OCI-LY7 (cell line): ENCODE measurements at regions not wholly inside any gene's neighbourhood (a gene's known extent, or its start where the extent isn't known, plus 50 kb on each side); places are given as distances from the start of the nearest gene placed in this dataset.
"Not testable (repeated sequence)": the region's sequence is repeated elsewhere in the genome, so short reads cannot be mapped to it uniquely, and the experiment has no call there.

Source experiments
- BruUV-seq: library from RNA; stranded (reverse); fragments of 400-500 nt; replicated peaks from 2 replicates; lab custom pipeline; 2021; lab: Mats Ljungman, UMichigan
- CTCF ChIA-PET: fragments of 300-600 bp; sonication (Branson Sonifier 250); formaldehyde crosslinking; loops from one replicate; lab custom pipeline; 2022; ENCODE audit warnings: antibody characterized with exemption; ENCODE audit not compliant: unreplicated experiment; lab: Charles Lee
- POLR2A ChIA-PET: fragments of 300-600 bp; sonication (Branson Sonifier 250); formaldehyde crosslinking; loops from one replicate; lab custom pipeline; 2022; ENCODE audit warnings: antibody characterized with exemption; lab: Charles Lee
- DNase-seq: peaks from one replicate; pipeline ENCODE4 v3.0.0-alpha.2; 2015; ENCODE audit warnings: low spot score
- H2AFZ ChIP-seq: fragments of 200-600 bp; sonication (generic), shearing (Covaris generic); 2 replicates; pipeline ENCODE4 v1.6.1; 2014; ENCODE audit warnings: mild to moderate bottlenecking, antibody characterized with exemption, low read length, moderate library complexity
- H3K27ac ChIP-seq: fragments of 200-600 bp; sonication (generic); 2 replicates; pipeline ENCODE4 v1.5.1; 2014; ENCODE audit warnings: mixed run types, low read depth, mild to moderate bottlenecking, moderate library complexity, low read length, inconsistent platforms; ENCODE audit not compliant: poor library complexity, severe bottlenecking
- H3K36me3 ChIP-seq: fragments of 200-600 bp; sonication (generic); 2 replicates; pipeline ENCODE4 v1.6.1; 2014; ENCODE audit warnings: mild to moderate bottlenecking, antibody characterized with exemption, low read length, moderate library complexity, mixed read lengths; ENCODE audit not compliant: insufficient read depth
- H3K4me1 ChIP-seq: fragments of 200-600 bp; sonication (generic); 2 replicates; pipeline ENCODE4 v1.5.1; 2014; ENCODE audit warnings: mild to moderate bottlenecking, low read length; ENCODE audit not compliant: insufficient read depth, poor library complexity, severe bottlenecking
- H3K4me2 ChIP-seq: fragments of 200-600 bp; sonication (generic); 2 replicates; pipeline ENCODE4 v1.6.1; 2014; ENCODE audit warnings: mild to moderate bottlenecking, low read length
- H3K4me3 ChIP-seq: fragments of 200-600 bp; sonication (generic); 2 replicates; pipeline ENCODE4 v1.5.1; 2014; ENCODE audit warnings: mild to moderate bottlenecking, low read depth, low read length; ENCODE audit not compliant: poor library complexity, severe bottlenecking
- H3K79me2 ChIP-seq: fragments of 200-600 bp; sonication (generic); 2 replicates; pipeline ENCODE4 v1.6.1; 2016; ENCODE audit warnings: low read depth, mild to moderate bottlenecking, low read length, moderate library complexity, mixed read lengths; ENCODE audit not compliant: insufficient read depth
- H3K9me2 ChIP-seq: fragments of 200-600 bp; sonication (generic); 2 replicates; pipeline ENCODE4 v1.6.1; 2016; ENCODE audit warnings: mild to moderate bottlenecking, low read length, mixed read lengths; ENCODE audit not compliant: insufficient read depth
- H3K9me3 ChIP-seq: fragments of 200-600 bp; sonication (generic); 2 replicates; pipeline ENCODE4 v1.6.1; 2014; ENCODE audit warnings: mild to moderate bottlenecking, mixed run types, low read length, mixed read lengths
- H4K20me1 ChIP-seq: fragments of 200-600 bp; sonication (generic); 2 replicates; pipeline ENCODE4 v1.6.1; 2014; ENCODE audit warnings: mild to moderate bottlenecking, antibody characterized with exemption, low read length, moderate library complexity, mixed read lengths; ENCODE audit not compliant: insufficient read depth
- CTCF ChIP-seq: fragments of 200-600 bp; sonication (generic); conservative IDR thresholded peaks from 2 replicates; pipeline ENCODE4 v1.5.1; 2014; ENCODE audit warnings: mild to moderate bottlenecking, antibody characterized with exemption, low read length, moderate library complexity, mixed read lengths
- EZH2phosphoT487 ChIP-seq: fragments of 200-600 bp; sonication (generic); IDR thresholded peaks from 2 replicates; pipeline ENCODE4 v1.6.1; 2018; ENCODE audit warnings: low read depth, borderline replicate concordance, mild to moderate bottlenecking, mixed run types, antibody characterized with exemption, low read length, moderate library complexity, mixed read lengths
- intact Hi-C: fragments of 100-400 bp; cut with micrococcal nuclease; formaldehyde crosslinking; loops from one replicate; pipeline ENCODE4 v1.10.0; 2022; ENCODE audit not compliant: unreplicated experiment

GRCh38 chr12:84397846-84398245 lies 514.8 kb downstream of the SLC6A15 start:
- no peaks in the 10 kb centered on the region for H3K79me2 ChIP-seq
- TF ChIP-seq CTCF, result no peak
- TF ChIP-seq EZH2phosphoT487, result no peak
- H3K4me3 ChIP-seq, result no peak overlapping the region
- no peaks in the 10 kb centered on the region for H3K9me3 ChIP-seq
- no TSS peak for BruUV-seq
- DNase-seq, result no peak
- H3K4me2 ChIP-seq, result no peak overlapping the region
- no peaks in the 10 kb centered on the region for H3K9me2 ChIP-seq
- H2AFZ ChIP-seq, result no peak overlapping the region
- no peaks in the 10 kb centered on the region for H4K20me1 ChIP-seq
- POLR2A ChIA-PET, result interaction anchor here (1.2 kb wide), 1 partner anchor 29 kb away, joined by 3 read pairs; no protein-coding TSS in a partner anchor
- CTCF ChIA-PET, result no interaction called here
- H3K4me1 ChIP-seq, result no peaks in the 10 kb centered on the region
- H3K27ac ChIP-seq, result no peak overlapping the region
- intact Hi-C loops, result loop anchor here (10.0 kb wide), 1 partner anchor 1393 kb away; no protein-coding TSS in a partner anchor
- H3K36me3 ChIP-seq, result no peaks in the 10 kb centered on the region

- intact Hi-C loops, result loop anchor here (10.0 kb wide), 1 partner anchor 1392 kb away; no protein-coding TSS in a partner anchor
- BruUV-seq, result no TSS peak
These were observed 515.3 kb downstream of the SLC6A15 start for GRCh38 chr12:84397263-84397662.

DNA sequence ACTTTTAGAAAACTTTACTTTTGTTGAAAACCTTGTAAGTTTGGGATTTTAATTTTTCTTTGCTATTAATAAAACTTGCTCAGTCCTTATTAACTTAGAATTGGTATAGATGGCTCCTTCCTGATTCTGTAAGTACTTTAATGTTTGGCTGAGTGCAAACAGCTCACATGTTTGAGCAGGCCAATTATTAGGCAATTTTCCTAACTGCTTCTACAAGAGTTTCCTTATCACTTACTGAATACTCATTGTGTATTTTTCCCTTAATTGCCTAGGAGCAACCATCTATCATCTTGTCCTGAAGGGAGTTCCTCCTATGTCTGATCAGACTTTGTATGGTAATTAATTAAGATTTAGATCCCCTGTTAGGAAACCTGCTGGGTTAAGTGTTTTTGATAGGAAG lies 521.4 kb downstream of the SLC6A15 start:
- H3K27ac ChIP-seq, H3K36me3 ChIP-seq, BruUV-seq, H3K9me2 ChIP-seq, CTCF ChIA-PET, H3K4me1 ChIP-seq, H2AFZ ChIP-seq, DNase-seq, H3K4me2 ChIP-seq, POLR2A ChIA-PET, H3K4me3 ChIP-seq, H3K9me3 ChIP-seq, H3K79me2 ChIP-seq, H4K20me1 ChIP-seq: not testable (repeated sequence)
- intact Hi-C loops, result loop anchor here (10.0 kb wide), 1 partner anchor 1386 kb away; no protein-coding TSS in a partner anchor

More at GRCh38 chr12:84397263-84397662, 515.3 kb downstream of the SLC6A15 start:
- Histone ChIP-seq H3K4me2 (no peak overlapping the region), H3K27ac (no peak overlapping the region), H3K36me3 (no peaks in the 10 kb centered on the region), H4K20me1 (no peaks in the 10 kb centered on the region), H3K4me1 (no peaks in the 10 kb centered on the region), H3K9me2 (no peaks in the 10 kb centered on the region), H3K9me3 (no peaks in the 10 kb centered on the region), H3K4me3 (no peak overlapping the region), H2AFZ (no peak overlapping the region), H3K79me2 (no peaks in the 10 kb centered on the region)
- ChIA-PET POLR2A (interaction anchor here (1.2 kb wide), 1 partner anchor 28 kb away, joined by 3 read pairs; no protein-coding TSS in a partner anchor), CTCF (no interaction called here)
- TF ChIP-seq EZH2phosphoT487 (no peak), CTCF (peak; percentile 68)
- DNase-seq, result no peak
